GM12878 (cell line): ENCODE measurements at regions not wholly inside any gene's neighbourhood (a gene's known extent, or its start where the extent isn't known, plus 50 kb on each side); places are given as distances from the start of the nearest gene placed in this dataset.

ENCODE experiments used
- BMI1 ChIP-seq: fragments of 450-650 bp; IDR thresholded peaks from 2 replicates; pipeline ENCODE4 v1.6.1; 2016; ENCODE audit warnings: mild to moderate bottlenecking, moderate library complexity, borderline replicate concordance
- CHD2 ChIP-seq: IDR thresholded peaks from 2 replicates; pipeline ENCODE4 v1.6.1; 2011; ENCODE audit warnings: low read depth, low read length, improper control_type of control experiment, borderline replicate concordance
- CTCF ChIP-seq, 3 experiments: IDR thresholded peaks in 2 of 3; conservative IDR thresholded peaks in 1 of 3; 2 replicates each; pipeline ENCODE4 v1.5.1; 2011; ENCODE audit warnings: low read depth in 3 of 3, low read length in 3 of 3, mild to moderate bottlenecking in 3 of 3, control low read depth in 2 of 3, moderate library complexity in 2 of 3, inconsistent platforms in 1 of 3, mixed read lengths in 1 of 3; ENCODE audit not compliant: control insufficient read depth in 2 of 3, insufficient read depth in 1 of 3; ENCODE audit errors: extremely low read depth in 1 of 3
- JUND ChIP-seq: IDR thresholded peaks from 2 replicates; pipeline ENCODE4 v1.6.1; 2012; ENCODE audit warnings: low read depth, mild to moderate bottlenecking, low read length, improper control_type of control experiment, moderate library complexity
- MYB ChIP-seq: fragments of 150-350 bp; IDR thresholded peaks from 2 replicates; pipeline ENCODE4 v1.6.1; 2014; ENCODE audit warnings: mild to moderate bottlenecking, low read depth, low read length, borderline replicate concordance
- POLR2A ChIP-seq: IDR thresholded peaks from 2 replicates; pipeline ENCODE4 v1.6.1; 2011; ENCODE audit warnings: low read depth, mild to moderate bottlenecking, low read length
- POLR2AphosphoS5 ChIP-seq: IDR thresholded peaks from 2 replicates; pipeline ENCODE4 v1.6.1; 2011; ENCODE audit warnings: mild to moderate bottlenecking, low read length, inconsistent platforms
- SREBF2 ChIP-seq: IDR thresholded peaks from 2 replicates; pipeline ENCODE4 v1.6.1; 2012; ENCODE audit warnings: mild to moderate bottlenecking, low read length
- TAF1 ChIP-seq: IDR thresholded peaks from 2 replicates; pipeline ENCODE4 v1.6.1; 2011; ENCODE audit warnings: mild to moderate bottlenecking, low read depth, low read length, borderline replicate concordance
- TCF7 ChIP-seq: IDR thresholded peaks from 2 replicates; pipeline ENCODE4 v1.6.1; 2014; ENCODE audit warnings: antibody characterized with exemption, borderline replicate concordance
- USF1 ChIP-seq: IDR thresholded peaks from 2 replicates; pipeline ENCODE4 v1.6.1; 2011; ENCODE audit warnings: borderline replicate concordance, low read depth, mild to moderate bottlenecking, moderate library complexity, mixed read lengths, low read length; ENCODE audit not compliant: insufficient read depth; ENCODE audit errors: extremely low read length
- TF ChIP-seq, protein P1 (sequence below): IDR thresholded peaks from 2 replicates; pipeline ENCODE4 v1.6.1; 2011; ENCODE audit warnings: low read depth, mild to moderate bottlenecking, low read length, moderate library complexity, borderline replicate concordance; ENCODE audit errors: extremely low read depth
- TF ChIP-seq, protein P2 (sequence below): fragments of 450-650 bp; IDR thresholded peaks from 2 replicates; pipeline ENCODE4 v1.6.1; 2018; ENCODE audit warnings: borderline replicate concordance, mild to moderate bottlenecking; ENCODE audit not compliant: partially characterized antibody

GRCh38 chr18:42328931-42329330 is 373.9 kb downstream of the PIK3C3 start:
- no peak for TF ChIP-seq MYB
- no peak for TF ChIP-seq POLR2A
- TF ChIP-seq, protein P1, sequence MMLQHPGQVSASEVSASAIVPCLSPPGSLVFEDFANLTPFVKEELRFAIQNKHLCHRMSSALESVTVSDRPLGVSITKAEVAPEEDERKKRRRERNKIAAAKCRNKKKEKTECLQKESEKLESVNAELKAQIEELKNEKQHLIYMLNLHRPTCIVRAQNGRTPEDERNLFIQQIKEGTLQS, result no peak
- no peak for TF ChIP-seq TAF1
- no peak for TF ChIP-seq CHD2
- TF ChIP-seq TCF7, result no peak
- no peak for TF ChIP-seq JUND
- TF ChIP-seq USF1, result no peak
- TF ChIP-seq, protein P2, sequence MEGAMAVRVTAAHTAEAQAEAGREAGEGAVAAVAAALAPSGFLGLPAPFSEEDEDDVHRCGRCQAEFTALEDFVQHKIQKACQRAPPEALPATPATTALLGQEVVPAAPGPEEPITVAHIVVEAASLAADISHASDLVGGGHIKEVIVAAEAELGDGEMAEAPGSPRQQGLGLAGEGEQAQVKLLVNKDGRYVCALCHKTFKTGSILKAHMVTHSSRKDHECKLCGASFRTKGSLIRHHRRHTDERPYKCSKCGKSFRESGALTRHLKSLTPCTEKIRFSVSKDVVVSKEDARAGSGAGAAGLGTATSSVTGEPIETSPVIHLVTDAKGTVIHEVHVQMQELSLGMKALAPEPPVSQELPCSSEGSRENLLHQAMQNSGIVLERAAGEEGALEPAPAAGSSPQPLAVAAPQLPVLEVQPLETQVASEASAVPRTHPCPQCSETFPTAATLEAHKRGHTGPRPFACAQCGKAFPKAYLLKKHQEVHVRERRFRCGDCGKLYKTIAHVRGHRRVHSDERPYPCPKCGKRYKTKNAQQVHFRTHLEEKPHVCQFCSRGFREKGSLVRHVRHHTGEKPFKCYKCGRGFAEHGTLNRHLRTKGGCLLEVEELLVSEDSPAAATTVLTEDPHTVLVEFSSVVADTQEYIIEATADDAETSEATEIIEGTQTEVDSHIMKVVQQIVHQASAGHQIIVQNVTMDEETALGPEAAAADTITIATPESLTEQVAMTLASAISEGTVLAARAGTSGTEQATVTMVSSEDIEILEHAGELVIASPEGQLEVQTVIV, result no peak
- TF ChIP-seq CTCF (IDR thresholded peaks at IDR 0.05 in 2 of 3, conservative IDR thresholded peaks at IDR 0.05 in 1 of 3; ENCODE audit: control insufficient read depth in 2 of 3, extremely low read depth in 1 of 3, insufficient read depth in 1 of 3, low read depth in 3 of 3, low read length in 3 of 3), result no peak
- TF ChIP-seq BMI1, result no peak
- TF ChIP-seq POLR2AphosphoS5, result no peak
- TF ChIP-seq SREBF2, result no peak
